Urothelium cell line (cell line): ENCODE measurements at regions not wholly inside any gene's neighbourhood (a gene's known extent, or its start where the extent isn't known, plus 50 kb on each side); places are given as distances from the start of the nearest gene placed in this dataset.

Experiments used
- DNase-seq: peaks from one replicate; pipeline ENCODE4 v3.0.0; 2011; ENCODE audit warnings: low spot score, mixed read lengths
- FAIRE-seq: peaks from 2 replicates; lab custom pipeline; 2011; peaks lifted over from hg19 to GRCh38; lab: Jason Lieb, UNC

DNA sequence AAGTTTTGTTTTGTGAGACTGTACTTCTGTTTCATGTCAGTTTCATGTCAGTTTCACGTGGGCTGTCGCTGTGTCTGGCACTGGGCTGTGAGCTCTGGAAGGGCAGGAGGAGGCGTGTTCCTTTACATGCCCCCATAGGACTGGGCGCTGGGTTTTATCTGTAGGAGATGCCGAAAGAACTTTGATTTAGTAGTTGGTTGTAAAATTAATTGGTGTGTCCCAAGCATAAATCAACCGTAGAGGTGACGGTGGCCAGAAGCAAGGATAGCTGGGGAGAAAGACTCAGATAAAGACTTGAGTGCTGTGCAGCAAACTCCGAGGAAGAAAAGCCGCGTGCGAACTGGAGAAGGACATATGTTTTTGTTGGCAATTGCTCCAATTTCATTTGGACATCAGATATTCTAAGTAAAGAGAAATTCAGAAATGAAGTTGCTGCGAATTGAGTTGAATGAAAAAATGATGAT, 182.5 kb downstream of the VRK1 start:
- no peak for FAIRE-seq

DNA sequence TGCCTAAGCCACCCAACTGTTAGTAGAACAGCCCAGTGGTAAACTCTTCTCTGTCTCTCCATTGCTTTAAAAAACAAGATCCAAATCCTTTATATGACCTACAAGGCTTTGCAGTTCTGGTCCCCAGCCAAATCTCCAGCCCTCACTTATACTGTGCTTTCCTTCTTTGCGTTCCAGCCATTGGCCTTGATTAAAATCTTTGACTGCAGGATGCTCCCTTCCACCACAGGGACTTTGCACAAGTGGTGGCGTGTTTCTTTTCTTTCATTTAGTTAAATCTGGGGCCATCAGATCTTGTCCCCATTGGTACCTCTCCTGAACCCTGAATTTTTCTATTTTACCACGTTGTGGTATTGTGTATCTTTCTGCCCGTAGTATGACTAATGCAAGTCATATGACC, 183.7 kb downstream of the VRK1 start:
- FAIRE-seq (no peak), DNase-seq (no peak)

More for the DNA sequence above, 182.5 kb downstream of the VRK1 start:
- DNase-seq = no peak

- FAIRE-seq (no peak), DNase-seq (no peak)
These were observed 189.3 kb downstream of the VRK1 start for GRCh38 chr14:96986256-96987085.

- DNase-seq = no peak
- FAIRE-seq = no peak
These were observed 189.9 kb downstream of the VRK1 start for GRCh38 chr14:96987086-96987474.

DNA sequence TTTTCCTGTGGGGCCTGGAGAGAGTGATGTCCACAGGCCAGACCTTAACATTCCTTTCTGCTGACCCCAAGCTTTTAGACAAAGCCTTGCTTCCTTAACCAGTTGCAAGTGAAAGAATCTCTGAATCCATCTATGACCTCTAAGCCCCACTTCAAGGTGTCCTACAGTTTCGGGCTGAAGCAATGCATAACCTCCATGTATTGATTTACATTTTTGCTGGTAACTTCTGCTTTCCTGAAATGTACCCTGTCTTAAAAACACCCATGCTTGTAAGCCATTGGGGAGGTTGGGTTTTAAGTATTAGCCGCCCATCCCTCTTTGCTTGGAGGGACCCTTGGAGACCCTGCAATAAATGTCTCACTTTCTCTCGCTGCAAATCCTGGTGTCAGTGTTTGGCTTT, 190.6 kb downstream of the VRK1 start:
- no peak for DNase-seq
- FAIRE-seq = no peak

DNA sequence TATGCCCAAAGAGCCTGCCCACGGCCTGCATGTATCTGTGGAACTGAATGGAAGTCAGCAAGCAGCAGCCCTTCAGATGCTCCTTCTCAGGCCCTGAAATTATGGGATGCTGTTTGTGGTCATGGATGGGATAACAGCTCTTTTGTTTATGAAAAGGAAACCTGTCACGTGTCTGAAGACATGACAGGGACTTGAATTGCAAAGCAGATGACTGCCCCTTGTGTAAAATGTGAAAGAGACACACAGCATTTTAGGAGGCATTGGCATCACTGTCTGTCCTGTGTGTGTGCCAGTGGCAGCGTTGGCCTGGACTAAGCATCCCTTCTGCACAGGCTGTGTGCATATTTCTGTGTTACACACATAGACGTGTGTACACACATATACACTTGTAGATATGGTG, 192.1 kb downstream of the VRK1 start:
- DNase-seq = no peak
- FAIRE-seq = no peak

DNA sequence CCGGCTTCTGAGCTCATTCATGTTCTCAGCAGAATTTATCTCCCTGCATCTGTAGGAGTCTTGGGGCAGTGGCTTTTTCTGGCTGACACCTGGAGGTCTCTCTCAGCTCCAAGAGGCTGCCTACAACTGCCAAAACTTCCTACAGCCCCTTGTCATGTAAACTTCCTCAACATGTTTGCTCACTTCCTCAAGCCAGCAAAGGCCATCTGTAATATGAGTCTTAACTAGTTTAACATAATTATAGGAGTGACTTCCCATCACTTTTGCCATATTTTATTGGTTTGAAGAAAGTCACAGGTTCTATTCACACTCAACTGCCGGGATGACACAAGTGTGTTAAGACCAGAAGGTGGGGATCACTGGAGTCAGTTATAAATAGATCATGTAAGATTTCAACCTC, 194.0 kb downstream of the VRK1 start:
- DNase-seq = no peak
- no peak for FAIRE-seq

DNA sequence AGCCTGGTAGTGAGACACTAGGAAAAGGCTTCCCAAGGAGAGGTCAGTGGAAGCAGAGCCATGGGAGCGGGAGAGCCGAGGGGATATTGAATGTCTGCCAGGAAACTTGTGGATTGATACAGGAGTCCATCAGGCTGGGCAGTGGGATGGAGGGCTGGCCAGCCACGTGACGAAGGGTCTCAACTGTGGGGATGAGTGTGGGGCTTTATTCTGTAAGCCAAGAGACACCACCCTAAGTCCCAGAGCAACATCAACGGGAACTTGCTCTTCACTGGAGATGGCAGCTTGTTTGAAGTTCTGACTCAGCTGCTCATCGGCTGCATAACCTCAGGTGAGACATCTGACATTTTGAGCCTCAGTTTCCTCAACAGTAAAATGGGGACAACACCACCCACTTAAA, 197.8 kb downstream of the VRK1 start:
- DNase-seq (no peak), FAIRE-seq (no peak)

DNA sequence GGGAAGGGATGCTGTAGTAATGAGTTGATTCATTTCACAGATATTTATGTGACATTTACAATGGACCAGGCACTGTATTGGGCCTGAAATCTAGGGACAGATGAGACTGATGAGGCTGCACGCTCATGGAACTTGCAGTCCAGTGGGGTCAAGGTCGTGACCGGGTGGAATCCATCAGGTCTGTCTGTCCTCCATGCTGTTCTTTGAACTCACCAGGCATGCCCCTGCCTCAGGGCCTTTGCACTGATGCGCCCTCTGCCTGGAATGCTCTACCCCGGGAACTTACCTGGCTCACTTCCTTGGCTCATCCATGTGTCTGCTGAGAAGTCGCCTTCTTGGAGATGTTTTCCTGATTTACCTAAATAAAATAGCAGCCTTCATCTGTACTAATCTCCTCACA, 200.1 kb downstream of the VRK1 start:
- no peak for FAIRE-seq
- no peak for DNase-seq

GRCh38 chr14:96997996-96998395, 200.8 kb downstream of the VRK1 start:
- DNase-seq (no peak), FAIRE-seq (no peak)

- FAIRE-seq = no peak
- no peak for DNase-seq
These were observed 202.5 kb downstream of the VRK1 start for GRCh38 chr14:96999654-97000155.

- FAIRE-seq = no peak
- no peak for DNase-seq
These were observed 205.3 kb downstream of the VRK1 start for GRCh38 chr14:97002454-97002853.

- DNase-seq (no peak), FAIRE-seq (no peak)
These were observed 208.8 kb downstream of the VRK1 start for GRCh38 chr14:97005934-97006333.

DNA sequence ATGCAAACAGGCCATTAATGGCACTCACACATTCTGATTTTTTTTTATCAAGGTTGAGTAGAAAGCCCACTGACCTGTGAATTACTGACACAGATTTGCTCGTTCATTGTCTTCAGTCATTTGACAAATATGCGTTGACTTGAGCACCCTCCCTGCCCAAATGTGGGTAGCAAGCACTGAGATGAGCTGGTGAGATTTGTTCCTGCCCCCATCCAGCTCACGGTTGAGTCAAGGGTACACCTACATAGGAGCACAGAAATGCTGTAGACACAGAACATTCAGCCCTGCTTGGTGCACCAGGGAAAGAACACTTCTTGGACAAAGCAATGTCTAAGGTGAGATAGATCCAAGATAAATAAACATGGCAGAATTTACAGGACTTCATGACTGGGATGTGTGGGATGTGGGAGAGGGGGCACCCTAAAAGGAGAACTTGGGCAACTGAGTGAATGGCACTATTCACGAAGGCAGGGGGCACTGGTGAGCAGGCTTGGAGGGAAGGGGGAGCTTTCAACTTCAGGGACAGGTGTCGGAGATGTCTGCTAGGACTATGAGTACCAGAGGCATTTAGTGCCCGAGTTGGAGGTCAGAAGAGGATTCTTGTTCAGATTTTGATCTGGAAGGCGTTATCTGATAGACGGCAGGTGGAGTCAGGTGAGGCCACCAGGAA, 213.4 kb downstream of the VRK1 start:
- no peak for FAIRE-seq

DNA sequence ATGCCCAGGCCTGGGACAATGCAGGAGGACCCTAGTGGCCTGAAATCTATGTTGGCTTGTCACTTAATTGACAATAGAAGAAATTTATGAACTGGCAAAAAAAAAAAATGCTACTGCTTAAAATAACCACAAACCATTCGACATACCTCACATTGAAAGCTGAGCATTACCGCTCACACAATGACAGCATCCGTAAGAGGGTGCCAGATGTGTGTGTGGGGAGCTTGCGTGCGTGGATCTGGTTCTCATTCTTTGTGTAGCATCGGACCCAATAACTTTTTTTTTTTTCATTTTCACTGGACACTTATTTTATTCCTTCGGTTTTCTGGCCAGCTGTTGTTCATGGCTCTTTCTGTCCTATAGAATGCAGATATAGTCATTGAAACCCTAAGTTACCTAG, 216.7 kb downstream of the VRK1 start:
- no peak for DNase-seq
- no peak for FAIRE-seq

More for the DNA sequence above, 213.4 kb downstream of the VRK1 start:
- DNase-seq = no peak

GRCh38 chr14:97021001-97021400, 223.8 kb downstream of the VRK1 start:
- FAIRE-seq (no peak), DNase-seq (no peak)

- DNase-seq = no peak
- FAIRE-seq = no peak
These were observed 224.5 kb downstream of the VRK1 start for GRCh38 chr14:97021571-97022168.

DNA sequence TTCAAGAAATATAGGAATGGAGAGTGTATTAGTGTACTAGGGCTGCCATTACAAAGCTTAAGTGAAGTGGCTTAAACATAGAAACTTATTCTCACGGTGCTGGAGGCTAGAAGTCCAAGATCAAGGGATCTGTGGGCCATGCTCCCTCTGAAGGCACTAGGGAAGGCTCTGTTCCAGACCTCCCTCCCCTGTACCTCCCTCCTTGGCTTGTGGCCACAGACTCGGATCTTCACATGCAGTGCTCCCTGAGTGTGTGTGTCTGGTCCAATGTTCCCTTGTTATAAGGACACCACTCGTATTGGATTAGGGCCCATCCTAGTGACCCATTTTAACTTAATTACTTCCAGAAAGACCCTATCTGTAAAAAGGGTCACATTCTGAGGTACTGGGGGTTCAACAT, 225.6 kb downstream of the VRK1 start:
- no peak for DNase-seq
- FAIRE-seq = no peak

DNA sequence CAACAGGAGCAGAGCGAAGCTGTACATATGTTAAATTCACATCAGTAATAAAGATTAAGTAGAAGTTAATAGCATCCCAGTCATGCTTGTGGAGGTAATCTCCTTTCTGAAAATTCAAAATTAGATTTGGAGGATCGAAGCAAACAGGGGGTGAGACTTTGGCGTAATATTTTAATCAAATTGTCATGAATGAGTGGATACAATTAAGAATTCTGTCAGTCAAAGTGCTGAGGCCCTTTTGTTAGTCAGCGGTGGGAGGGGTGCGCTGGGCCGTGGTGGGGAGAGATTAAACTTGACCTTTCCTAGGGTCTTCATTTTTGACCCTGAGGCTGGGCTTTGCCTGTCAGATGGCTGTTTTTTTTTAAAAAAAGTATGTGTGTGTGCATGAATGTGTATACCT, 226.7 kb downstream of the VRK1 start:
- FAIRE-seq = no peak

GRCh38 chr14:97024300-97024699, 227.1 kb downstream of the VRK1 start:
- FAIRE-seq (peak; percentile 32), DNase-seq (no peak)

More for the DNA sequence above, 226.7 kb downstream of the VRK1 start:
- no peak for DNase-seq

DNA sequence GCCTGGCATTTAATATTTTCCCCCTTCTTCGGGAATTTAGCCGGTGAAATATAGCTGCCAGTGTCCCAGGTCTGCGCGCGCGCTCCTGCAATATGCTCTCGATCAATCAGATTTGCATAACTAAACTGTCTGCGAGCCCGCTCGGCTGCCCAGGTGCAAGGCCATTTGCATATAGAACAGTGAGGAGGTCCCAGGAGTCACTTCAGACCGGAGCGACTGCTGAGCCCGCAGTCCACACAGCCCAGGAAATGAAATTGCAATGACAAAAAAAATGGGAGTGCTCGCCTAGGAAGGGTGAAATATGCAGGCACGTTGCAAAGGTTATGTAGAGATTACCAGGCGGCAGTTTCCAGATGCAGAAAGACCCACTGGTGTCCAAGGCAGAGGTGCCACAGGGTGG, 228.5 kb downstream of the VRK1 start:
- FAIRE-seq = no peak
- DNase-seq = no peak
